Astrocyte (in vitro differentiated cells and primary cell): ENCODE measurements at regions not wholly inside any gene's neighbourhood (a gene's known extent, or its start where the extent isn't known, plus 50 kb on each side); places are given as distances from the start of the nearest gene placed in this dataset.

ENCODE experiments used
- EZH2 ChIP-seq: IDR thresholded peaks from 2 replicates; pipeline ENCODE4 v1.6.1; 2012; ENCODE audit warnings: mild to moderate bottlenecking, low read length, inconsistent platforms; ENCODE audit not compliant: insufficient read depth
- TF ChIP-seq, protein P1 (sequence below): IDR thresholded peaks from 2 replicates; pipeline ENCODE4 v1.5.1; 2011; ENCODE audit warnings: low read depth, mild to moderate bottlenecking, inconsistent platforms, low read length, moderate library complexity; ENCODE audit not compliant: insufficient read depth

DNA sequence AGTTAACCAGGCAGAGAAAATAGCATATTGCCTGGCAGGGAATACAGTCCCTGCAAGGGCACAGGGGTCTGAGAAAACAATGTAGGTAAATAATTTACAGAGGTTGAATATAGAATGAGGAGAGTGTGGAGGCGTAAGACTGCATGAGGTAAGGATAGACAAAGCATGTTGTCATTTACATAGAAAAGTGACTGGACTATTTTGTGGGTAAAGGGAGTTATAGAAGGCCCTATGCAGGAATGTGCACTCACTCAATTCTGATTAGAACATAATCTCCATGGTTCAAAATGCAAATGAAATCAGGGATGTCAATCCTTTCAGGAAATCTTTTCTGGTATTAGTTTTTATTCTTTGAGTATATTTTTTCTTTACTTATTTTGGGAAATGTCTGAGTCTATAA lies 285.7 kb upstream of the SALL1 start:
- TF ChIP-seq EZH2 = no peak
- TF ChIP-seq, protein P1, sequence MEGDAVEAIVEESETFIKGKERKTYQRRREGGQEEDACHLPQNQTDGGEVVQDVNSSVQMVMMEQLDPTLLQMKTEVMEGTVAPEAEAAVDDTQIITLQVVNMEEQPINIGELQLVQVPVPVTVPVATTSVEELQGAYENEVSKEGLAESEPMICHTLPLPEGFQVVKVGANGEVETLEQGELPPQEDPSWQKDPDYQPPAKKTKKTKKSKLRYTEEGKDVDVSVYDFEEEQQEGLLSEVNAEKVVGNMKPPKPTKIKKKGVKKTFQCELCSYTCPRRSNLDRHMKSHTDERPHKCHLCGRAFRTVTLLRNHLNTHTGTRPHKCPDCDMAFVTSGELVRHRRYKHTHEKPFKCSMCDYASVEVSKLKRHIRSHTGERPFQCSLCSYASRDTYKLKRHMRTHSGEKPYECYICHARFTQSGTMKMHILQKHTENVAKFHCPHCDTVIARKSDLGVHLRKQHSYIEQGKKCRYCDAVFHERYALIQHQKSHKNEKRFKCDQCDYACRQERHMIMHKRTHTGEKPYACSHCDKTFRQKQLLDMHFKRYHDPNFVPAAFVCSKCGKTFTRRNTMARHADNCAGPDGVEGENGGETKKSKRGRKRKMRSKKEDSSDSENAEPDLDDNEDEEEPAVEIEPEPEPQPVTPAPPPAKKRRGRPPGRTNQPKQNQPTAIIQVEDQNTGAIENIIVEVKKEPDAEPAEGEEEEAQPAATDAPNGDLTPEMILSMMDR = no peak
